DND-41 (cell line): ENCODE measurements at regions not wholly inside any gene's neighbourhood (a gene's known extent, or its start where the extent isn't known, plus 50 kb on each side); places are given as distances from the start of the nearest gene placed in this dataset.

Experiments used
- ATAC-seq: fragments of 200-7000 bp; cut with Tn5 transposase; 3 replicates; pipeline ENCODE4 v1.9.1; 2021; ENCODE audit warnings: low read depth; ENCODE audit not compliant: insufficient read depth
- DNase-seq: peaks from one replicate; pipeline ENCODE4 v3.0.0-alpha.2; 2020
- H2AFZ ChIP-seq: 2 replicates; pipeline ENCODE4 v1.6.0; 2012; ENCODE audit warnings: low read depth, low read length
- H3K27ac ChIP-seq: 2 replicates; pipeline ENCODE4 v1.5.1; 2012; ENCODE audit warnings: low read length, inconsistent platforms
- H3K27me3 ChIP-seq: fragments of 200-600 bp; sonication (generic); 2 replicates; pipeline ENCODE4 v1.6.0; 2012; ENCODE audit warnings: low read length, mild to moderate bottlenecking, inconsistent platforms; ENCODE audit not compliant: insufficient read depth, poor library complexity
- H3K36me3 ChIP-seq: 2 replicates; pipeline ENCODE4 v1.5.1; 2012; ENCODE audit warnings: low read length, inconsistent platforms; ENCODE audit not compliant: insufficient read depth
- H3K4me1 ChIP-seq: 2 replicates; pipeline ENCODE4 v1.5.1; 2012; ENCODE audit warnings: mild to moderate bottlenecking, low read length; ENCODE audit not compliant: insufficient read depth
- H3K4me2 ChIP-seq: 2 replicates; pipeline ENCODE4 v1.6.0; 2012; ENCODE audit warnings: mild to moderate bottlenecking, moderate library complexity, low read length, inconsistent platforms; ENCODE audit not compliant: insufficient read depth
- H3K4me3 ChIP-seq, 2 experiments: fragments of 200-600 bp in 1 of 2; shearing (Covaris generic) in 1 of 2; 2 replicates each; pipeline ENCODE4 v1.5.1; 2012 to 2016; ENCODE audit warnings: inconsistent platforms in 2 of 2, low read length in 2 of 2, mild to moderate bottlenecking in 2 of 2, low read depth in 1 of 2, moderate library complexity in 1 of 2
- H3K79me2 ChIP-seq: 2 replicates; pipeline ENCODE4 v1.6.0; 2012; ENCODE audit warnings: low read length, inconsistent platforms; ENCODE audit not compliant: insufficient read depth
- H3K9ac ChIP-seq: 2 replicates; pipeline ENCODE4 v1.6.0; 2012; ENCODE audit warnings: low read depth, mild to moderate bottlenecking, inconsistent platforms, low read length, moderate library complexity
- H3K9me3 ChIP-seq: 2 replicates; pipeline ENCODE4 v1.5.1; 2012; ENCODE audit warnings: low read length, moderate library complexity, mild to moderate bottlenecking, inconsistent platforms; ENCODE audit not compliant: insufficient read depth, severe bottlenecking
- H4K20me1 ChIP-seq: 2 replicates; pipeline ENCODE4 v1.6.0; 2012; ENCODE audit warnings: low read length; ENCODE audit not compliant: insufficient read depth
- EZH2 ChIP-seq: IDR thresholded peaks from 3 replicates; pipeline ENCODE4 v1.6.1; 2012; ENCODE audit warnings: borderline replicate concordance, low read depth, mild to moderate bottlenecking, moderate library complexity, low read length, inconsistent platforms; ENCODE audit not compliant: severe bottlenecking
- TF ChIP-seq, protein P1 (sequence below): IDR thresholded peaks from 2 replicates; pipeline ENCODE4 v1.5.1; 2012; ENCODE audit warnings: borderline replicate concordance, low read length, moderate library complexity, mild to moderate bottlenecking; ENCODE audit not compliant: poor library complexity, severe bottlenecking; ENCODE audit errors: extremely low read depth

DNA sequence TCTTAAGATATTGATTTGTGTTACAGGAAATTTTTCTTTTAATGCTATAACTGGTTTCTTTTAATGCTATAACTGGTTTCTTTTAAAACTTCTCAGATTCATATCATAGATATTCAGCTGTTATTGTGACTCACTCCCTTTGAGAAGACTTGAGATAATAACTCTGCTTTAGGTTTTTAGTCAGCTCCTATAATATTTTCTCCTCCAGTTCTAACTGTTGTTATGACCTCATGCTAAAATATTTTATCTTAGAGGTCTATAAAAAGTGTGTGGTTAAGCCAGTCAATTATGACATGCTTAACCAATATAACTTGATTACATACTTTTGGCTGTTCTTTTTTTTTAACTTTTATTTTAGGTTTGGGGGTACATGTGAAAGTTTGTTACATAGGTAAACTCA lies 280.2 kb downstream of the PTGER3 start:
- Histone ChIP-seq H3K9me3 (no peaks in the 10 kb centered on the region), H3K27ac (no peak overlapping the region), H3K79me2 (no peaks in the 10 kb centered on the region), H3K9ac (no peak overlapping the region), H3K4me2 (no peak overlapping the region), H3K4me1 (no peaks in the 10 kb centered on the region), H3K27me3 (no peaks in the 10 kb centered on the region), H3K36me3 (no peaks in the 10 kb centered on the region), H4K20me1 (no peaks in the 10 kb centered on the region), H3K4me3 (no peak overlapping the region), H2AFZ (no peak overlapping the region)
- TF ChIP-seq EZH2, result no peak
- TF ChIP-seq, protein P1, sequence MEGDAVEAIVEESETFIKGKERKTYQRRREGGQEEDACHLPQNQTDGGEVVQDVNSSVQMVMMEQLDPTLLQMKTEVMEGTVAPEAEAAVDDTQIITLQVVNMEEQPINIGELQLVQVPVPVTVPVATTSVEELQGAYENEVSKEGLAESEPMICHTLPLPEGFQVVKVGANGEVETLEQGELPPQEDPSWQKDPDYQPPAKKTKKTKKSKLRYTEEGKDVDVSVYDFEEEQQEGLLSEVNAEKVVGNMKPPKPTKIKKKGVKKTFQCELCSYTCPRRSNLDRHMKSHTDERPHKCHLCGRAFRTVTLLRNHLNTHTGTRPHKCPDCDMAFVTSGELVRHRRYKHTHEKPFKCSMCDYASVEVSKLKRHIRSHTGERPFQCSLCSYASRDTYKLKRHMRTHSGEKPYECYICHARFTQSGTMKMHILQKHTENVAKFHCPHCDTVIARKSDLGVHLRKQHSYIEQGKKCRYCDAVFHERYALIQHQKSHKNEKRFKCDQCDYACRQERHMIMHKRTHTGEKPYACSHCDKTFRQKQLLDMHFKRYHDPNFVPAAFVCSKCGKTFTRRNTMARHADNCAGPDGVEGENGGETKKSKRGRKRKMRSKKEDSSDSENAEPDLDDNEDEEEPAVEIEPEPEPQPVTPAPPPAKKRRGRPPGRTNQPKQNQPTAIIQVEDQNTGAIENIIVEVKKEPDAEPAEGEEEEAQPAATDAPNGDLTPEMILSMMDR, result no peak
- DNase-seq (no peak), ATAC-seq (no peak)

GRCh38 chr1:70768216-70768615 lies 279.4 kb downstream of the PTGER3 start:
- Histone ChIP-seq H3K9ac (no peak overlapping the region), H4K20me1 (no peaks in the 10 kb centered on the region), H3K79me2 (no peaks in the 10 kb centered on the region), H3K27ac (no peak overlapping the region), H3K4me3 (no peak overlapping the region), H3K36me3 (no peaks in the 10 kb centered on the region), H3K9me3 (no peaks in the 10 kb centered on the region), H3K27me3 (no peaks in the 10 kb centered on the region), H3K4me2 (no peak overlapping the region), H2AFZ (no peak overlapping the region), H3K4me1 (no peaks in the 10 kb centered on the region)
- DNase-seq (no peak), ATAC-seq (no peak)
- no peak for TF ChIP-seq EZH2
- TF ChIP-seq, protein P1, result no peak

DNA sequence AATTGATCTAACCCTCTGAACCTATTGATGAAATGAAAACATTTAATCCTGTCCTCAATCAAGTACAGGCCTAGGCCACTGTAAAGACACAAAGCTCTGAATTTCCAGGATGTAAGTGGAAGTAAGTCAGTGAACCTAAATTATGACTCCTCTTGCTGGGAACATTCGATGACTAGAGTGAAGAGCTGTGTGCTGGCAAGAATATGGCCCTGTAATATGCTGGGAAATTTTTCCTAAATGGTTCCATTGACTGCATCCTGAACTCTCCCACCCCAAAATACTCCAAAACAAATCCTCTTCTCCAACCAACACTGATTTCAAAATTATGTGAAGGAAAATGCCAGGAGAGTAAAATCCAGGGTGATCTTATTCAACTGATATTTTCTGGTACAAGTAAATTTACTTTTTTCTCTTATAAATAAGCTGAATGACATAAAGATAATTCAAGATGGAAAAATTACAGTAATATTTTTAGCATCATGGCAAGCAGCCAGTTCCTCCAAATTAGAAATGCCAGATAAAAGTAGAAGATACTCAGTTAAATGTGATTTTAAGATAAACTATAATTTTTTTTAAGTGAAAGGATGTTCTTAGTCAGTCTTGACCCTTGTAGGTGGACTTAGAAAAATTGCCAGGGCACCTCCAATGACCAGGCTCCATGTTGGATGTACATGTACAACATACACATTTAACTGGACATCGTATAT lies 269.4 kb downstream of the PTGER3 start:
- Histone ChIP-seq H3K4me3 (no peak overlapping the region), H3K27me3 (no peaks in the 10 kb centered on the region), H3K4me2 (no peak overlapping the region), H3K4me1 (no peaks in the 10 kb centered on the region), H3K36me3 (no peaks in the 10 kb centered on the region), H3K27ac (no peak overlapping the region), H3K9ac (no peak overlapping the region), H4K20me1 (no peaks in the 10 kb centered on the region), H3K79me2 (no peaks in the 10 kb centered on the region), H2AFZ (no peak overlapping the region), H3K9me3 (no peaks in the 10 kb centered on the region)
- TF ChIP-seq, protein P1, result no peak
- no peak for TF ChIP-seq EZH2
- no peak for DNase-seq
- ATAC-seq, result no peak

DNA sequence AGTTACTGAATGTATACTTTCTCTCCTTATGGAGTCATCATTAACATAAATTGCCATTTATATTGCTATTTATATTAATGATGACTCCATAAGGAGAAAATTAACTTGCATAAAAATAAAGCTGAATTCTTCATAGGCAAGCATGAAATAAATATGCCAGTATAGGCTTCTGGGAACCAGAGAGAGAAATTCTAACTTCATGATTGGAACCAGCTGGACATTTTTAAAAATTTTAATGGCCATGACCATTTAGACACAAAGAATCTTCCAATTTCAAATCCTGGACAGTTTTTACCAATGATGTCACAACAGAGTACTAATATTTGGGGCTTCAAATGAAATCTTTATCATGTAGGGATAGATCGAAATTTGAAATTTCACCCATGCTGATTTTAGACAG lies 268.7 kb downstream of the PTGER3 start:
- ATAC-seq (no peak), DNase-seq (no peak)
- Histone ChIP-seq H2AFZ (no peak overlapping the region), H3K4me1 (no peaks in the 10 kb centered on the region), H3K9ac (no peak overlapping the region), H4K20me1 (no peaks in the 10 kb centered on the region), H3K9me3 (no peaks in the 10 kb centered on the region), H3K79me2 (no peaks in the 10 kb centered on the region), H3K36me3 (no peaks in the 10 kb centered on the region), H3K27me3 (no peaks in the 10 kb centered on the region), H3K4me3 (no peak overlapping the region), H3K4me2 (no peak overlapping the region), H3K27ac (no peak overlapping the region)
- TF ChIP-seq, protein P1, result no peak
- no peak for TF ChIP-seq EZH2
